Calu3 (cell line): ENCODE measurements at regions not wholly inside any gene's neighbourhood (a gene's known extent, or its start where the extent isn't known, plus 50 kb on each side); places are given as distances from the start of the nearest gene placed in this dataset.
"Not testable (repeated sequence)": the region's sequence is repeated elsewhere in the genome, so short reads cannot be mapped to it uniquely, and the experiment has no call there.

ENCODE experiments used
- BruUV-seq: library from RNA; stranded (reverse); fragments of 400-500 nt; replicated peaks from 2 replicates; lab custom pipeline; 2021; lab: Mats Ljungman, UMichigan
- CTCF ChIA-PET: fragments of 300-600 bp; sonication (Branson Sonifier 250); formaldehyde crosslinking; loops from one replicate; lab custom pipeline; 2022; ENCODE audit warnings: antibody characterized with exemption; lab: Charles Lee
- DNase-seq: peaks from one replicate; pipeline ENCODE4 v3.0.0; 2022
- H3K27ac Mint-ChIP-seq: one replicate; pipeline ENCODE4 v1.8.0; 2022; ENCODE audit warnings: mixed read lengths; ENCODE audit not compliant: unreplicated experiment
- H3K27me3 Mint-ChIP-seq: one replicate; pipeline ENCODE4 v1.8.0; 2022; ENCODE audit warnings: mixed read lengths; ENCODE audit not compliant: unreplicated experiment
- H3K36me3 Mint-ChIP-seq: one replicate; pipeline ENCODE4 v1.8.0; 2022; ENCODE audit warnings: mild to moderate bottlenecking, moderate library complexity, mixed read lengths; ENCODE audit not compliant: insufficient read depth, unreplicated experiment
- H3K4me1 Mint-ChIP-seq: one replicate; pipeline ENCODE4 v1.8.0; 2022; ENCODE audit warnings: mild to moderate bottlenecking, low read depth, mixed read lengths; ENCODE audit not compliant: unreplicated experiment
- H3K4me3 Mint-ChIP-seq: one replicate; pipeline ENCODE4 v1.8.0; 2022; ENCODE audit warnings: mild to moderate bottlenecking, low read depth, moderate library complexity, mixed read lengths; ENCODE audit not compliant: unreplicated experiment
- H3K9me3 Mint-ChIP-seq: one replicate; pipeline ENCODE4 v1.8.0; 2022; ENCODE audit warnings: low read depth, mixed read lengths; ENCODE audit not compliant: unreplicated experiment
- CTCF ChIP-seq: fragments of 200-600 bp; IDR thresholded peaks from one replicate; pipeline ENCODE4 v1.8.0; 2022; ENCODE audit warnings: antibody characterized with exemption; ENCODE audit not compliant: unreplicated experiment
- intact Hi-C: fragments of 100-400 bp; cut with micrococcal nuclease; formaldehyde crosslinking; loops from one replicate; pipeline ENCODE4 v1.10.0; 2022; ENCODE audit not compliant: unreplicated experiment

GRCh38 chr20:25989196-25989595, 292.5 kb upstream of the ZNF337 start:
- H3K4me3 Mint-ChIP-seq: no peak overlapping the region
- BruUV-seq: no TSS peak
- no peak overlapping the region for H3K27ac Mint-ChIP-seq
- no peak for DNase-seq
- TF ChIP-seq CTCF: no peak
- CTCF ChIA-PET: no interaction called here
- H3K4me1 Mint-ChIP-seq: no peaks in the 10 kb centered on the region
- no peaks in the 10 kb centered on the region for H3K36me3 Mint-ChIP-seq
- H3K9me3 Mint-ChIP-seq: peaks cover 5% of the 10 kb centered on the region
- intact Hi-C loops: no loop called here
- no peaks in the 10 kb centered on the region for H3K27me3 Mint-ChIP-seq

GRCh38 chr20:25987928-25988560, 291.4 kb upstream of the ZNF337 start:
- H3K9me3 Mint-ChIP-seq, intact Hi-C loops, BruUV-seq: not testable (repeated sequence)

GRCh38 chr20:25987073-25987927, 290.6 kb upstream of the ZNF337 start:
- no peak for DNase-seq
- BruUV-seq: no TSS peak
- H3K36me3 Mint-ChIP-seq: no peaks in the 10 kb centered on the region
- no peaks in the 10 kb centered on the region for H3K4me1 Mint-ChIP-seq
- peaks cover 5% of the 10 kb centered on the region for H3K9me3 Mint-ChIP-seq
- TF ChIP-seq CTCF: no peak
- no peaks in the 10 kb centered on the region for H3K27me3 Mint-ChIP-seq
- CTCF ChIA-PET: no interaction called here
- intact Hi-C loops: no loop called here
- H3K4me3 Mint-ChIP-seq: no peak overlapping the region
- no peak overlapping the region for H3K27ac Mint-ChIP-seq

More at GRCh38 chr20:25987928-25988560, 291.4 kb upstream of the ZNF337 start:
- H3K36me3 Mint-ChIP-seq, CTCF ChIA-PET, DNase-seq, H3K27ac Mint-ChIP-seq, H3K27me3 Mint-ChIP-seq, H3K4me1 Mint-ChIP-seq, H3K4me3 Mint-ChIP-seq: not testable (repeated sequence)

- Mint-ChIP-seq H3K4me3 (no peak overlapping the region), H3K9me3 (peaks cover 5% of the 10 kb centered on the region), H3K27me3 (no peaks in the 10 kb centered on the region), H3K4me1 (no peaks in the 10 kb centered on the region), H3K36me3 (no peaks in the 10 kb centered on the region), H3K27ac (no peak overlapping the region)
- no peak for TF ChIP-seq CTCF
- intact Hi-C loops: no loop called here
- CTCF ChIA-PET: no interaction called here
- BruUV-seq: no TSS peak
- no peak for DNase-seq
Measured at GRCh38 chr20:25985597-25985996, 288.9 kb upstream of the ZNF337 start.
